HEK293T (cell line): ENCODE measurements at regions not wholly inside any gene's neighbourhood (a gene's known extent, or its start where the extent isn't known, plus 50 kb on each side); places are given as distances from the start of the nearest gene placed in this dataset.

Experiments
- CTCF ChIA-PET: fragments of 350-600 bp; formaldehyde crosslinking; extraction: SDS; loops from one replicate; lab custom pipeline; 2021; ENCODE audit warnings: antibody characterized with exemption, inconsistent platforms; lab: Yijun Ruan, JAX
- POLR2A ChIA-PET: fragments of 350-600 bp; formaldehyde crosslinking; extraction: SDS; loops from one replicate; lab custom pipeline; 2020; ENCODE audit warnings: antibody characterized with exemption, inconsistent platforms; lab: Yijun Ruan, JAX
- DNase-seq: peaks from one replicate; pipeline ENCODE4 v3.0.0; 2012; ENCODE audit warnings: mixed read lengths; ENCODE audit errors: extremely low spot score
- ARNT ChIP-seq: fragments of 450-650 bp; IDR thresholded peaks from 2 replicates; pipeline ENCODE4 v1.6.1; 2017; ENCODE audit warnings: mild to moderate bottlenecking
- BHLHE40 ChIP-seq: fragments of 450-650 bp; IDR thresholded peaks from 2 replicates; pipeline ENCODE4 v1.6.1; 2016; ENCODE audit warnings: mild to moderate bottlenecking, moderate library complexity, borderline replicate concordance
- CTBP1 ChIP-seq: fragments of 450-650 bp; IDR thresholded peaks from 2 replicates; pipeline ENCODE4 v1.6.1; 2016; ENCODE audit warnings: borderline replicate concordance
- ELF4 ChIP-seq: fragments of 450-650 bp; IDR thresholded peaks from 2 replicates; pipeline ENCODE4 v1.6.1; 2017; ENCODE audit warnings: antibody characterized with exemption
- FOXA1 ChIP-seq: fragments of 450-650 bp; IDR thresholded peaks from 2 replicates; pipeline ENCODE4 v1.6.1; 2016; ENCODE audit warnings: mild to moderate bottlenecking
- FOXK2 ChIP-seq: fragments of 450-650 bp; IDR thresholded peaks from 2 replicates; pipeline ENCODE4 v1.6.1; 2016; ENCODE audit warnings: mild to moderate bottlenecking
- FOXM1 ChIP-seq: fragments of 450-650 bp; IDR thresholded peaks from 2 replicates; pipeline ENCODE4 v1.6.1; 2017; ENCODE audit warnings: mild to moderate bottlenecking, borderline replicate concordance
- HDGF ChIP-seq: fragments of 450-650 bp; IDR thresholded peaks from 2 replicates; pipeline ENCODE4 v1.6.1; 2017; ENCODE audit warnings: antibody characterized with exemption, borderline replicate concordance
- L3MBTL2 ChIP-seq: fragments of 450-650 bp; conservative IDR thresholded peaks from 2 replicates; pipeline ENCODE4 v1.6.1; 2016; ENCODE audit warnings: mild to moderate bottlenecking
- LEF1 ChIP-seq: fragments of 450-650 bp; IDR thresholded peaks from 2 replicates; pipeline ENCODE4 v1.6.1; 2017; ENCODE audit warnings: mild to moderate bottlenecking, borderline replicate concordance
- NFRKB ChIP-seq: fragments of 450-650 bp; IDR thresholded peaks from 2 replicates; pipeline ENCODE4 v1.6.1; 2016; ENCODE audit warnings: mild to moderate bottlenecking, moderate library complexity
- SP1 ChIP-seq: fragments of 450-650 bp; IDR thresholded peaks from 2 replicates; pipeline ENCODE4 v1.6.1; 2017
- SUZ12 ChIP-seq: fragments of 450-650 bp; IDR thresholded peaks from 2 replicates; pipeline ENCODE4 v1.6.1; 2016; ENCODE audit warnings: mild to moderate bottlenecking
- TARDBP ChIP-seq: fragments of 450-650 bp; IDR thresholded peaks from 2 replicates; pipeline ENCODE4 v1.6.1; 2016
- ZNF384 ChIP-seq: fragments of 450-650 bp; IDR thresholded peaks from 2 replicates; pipeline ENCODE4 v1.6.1; 2016
- TF ChIP-seq, protein P1 (sequence below): fragments of 450-650 bp; IDR thresholded peaks from 2 replicates; pipeline ENCODE4 v1.6.1; 2016

DNA sequence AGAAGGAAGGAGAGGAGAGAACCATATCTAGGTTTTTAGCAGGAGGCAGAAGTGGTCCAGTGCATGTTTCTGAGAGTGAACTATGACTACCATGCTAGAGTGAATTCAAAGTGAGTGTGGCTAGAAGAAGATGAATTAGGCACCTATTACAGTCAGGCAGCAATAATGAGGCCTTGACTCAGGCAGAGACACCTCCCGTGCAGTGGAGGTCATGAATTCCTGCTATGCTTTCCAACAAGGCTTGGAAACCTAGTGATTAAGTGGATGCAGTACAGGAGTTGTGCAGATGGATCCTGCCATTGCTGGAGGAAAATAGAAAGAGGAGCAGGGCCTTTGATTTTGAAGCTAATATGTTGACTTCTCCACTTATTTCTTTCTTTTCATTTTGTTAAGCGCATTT, 581.5 kb downstream of the RWDD3 start:
- no peak for DNase-seq
- TF ChIP-seq NFRKB (no peak), FOXK2 (no peak), LEF1 (no peak), SUZ12 (no peak), FOXM1 (no peak), L3MBTL2 (no peak), SP1 (no peak), ARNT (no peak), FOXA1 (no peak), BHLHE40 (no peak), HDGF (no peak), ELF4 (no peak), TARDBP (no peak), ZNF384 (no peak), CTBP1 (no peak)
- TF ChIP-seq, protein P1, sequence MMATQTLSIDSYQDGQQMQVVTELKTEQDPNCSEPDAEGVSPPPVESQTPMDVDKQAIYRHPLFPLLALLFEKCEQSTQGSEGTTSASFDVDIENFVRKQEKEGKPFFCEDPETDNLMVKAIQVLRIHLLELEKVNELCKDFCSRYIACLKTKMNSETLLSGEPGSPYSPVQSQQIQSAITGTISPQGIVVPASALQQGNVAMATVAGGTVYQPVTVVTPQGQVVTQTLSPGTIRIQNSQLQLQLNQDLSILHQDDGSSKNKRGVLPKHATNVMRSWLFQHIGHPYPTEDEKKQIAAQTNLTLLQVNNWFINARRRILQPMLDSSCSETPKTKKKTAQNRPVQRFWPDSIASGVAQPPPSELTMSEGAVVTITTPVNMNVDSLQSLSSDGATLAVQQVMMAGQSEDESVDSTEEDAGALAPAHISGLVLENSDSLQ: no peak
- POLR2A ChIA-PET: no interaction called here
- CTCF ChIA-PET: no interaction called here

DNA sequence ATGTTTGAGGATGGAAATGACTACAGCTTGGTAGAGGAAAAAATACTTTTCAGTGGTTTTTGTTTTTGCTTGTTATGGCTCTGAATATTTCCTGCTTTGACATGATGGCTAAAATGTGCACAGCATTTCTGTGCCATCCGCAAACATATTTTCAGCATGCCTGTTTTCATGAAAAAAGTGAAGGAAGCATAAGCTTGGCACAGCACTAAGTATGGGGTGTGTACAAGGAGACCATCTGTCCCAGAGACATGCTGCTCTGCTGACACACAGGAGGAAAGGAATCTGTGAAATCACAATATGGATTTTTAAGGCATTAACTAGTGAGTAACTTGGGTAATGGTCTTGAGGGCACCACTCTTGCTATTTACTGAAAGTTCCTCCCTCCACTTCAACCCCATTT, 595.5 kb downstream of the RWDD3 start:
- no peak for DNase-seq
- TF ChIP-seq L3MBTL2 (no peak), LEF1 (no peak), FOXA1 (no peak), HDGF (no peak), SUZ12 (no peak), CTBP1 (no peak), SP1 (no peak), FOXK2 (no peak), ZNF384 (no peak), ELF4 (no peak), TARDBP (no peak), ARNT (no peak), BHLHE40 (no peak)
- TF ChIP-seq, protein P1: no peak
- POLR2A ChIA-PET: no interaction called here
- CTCF ChIA-PET: no interaction called here

DNA sequence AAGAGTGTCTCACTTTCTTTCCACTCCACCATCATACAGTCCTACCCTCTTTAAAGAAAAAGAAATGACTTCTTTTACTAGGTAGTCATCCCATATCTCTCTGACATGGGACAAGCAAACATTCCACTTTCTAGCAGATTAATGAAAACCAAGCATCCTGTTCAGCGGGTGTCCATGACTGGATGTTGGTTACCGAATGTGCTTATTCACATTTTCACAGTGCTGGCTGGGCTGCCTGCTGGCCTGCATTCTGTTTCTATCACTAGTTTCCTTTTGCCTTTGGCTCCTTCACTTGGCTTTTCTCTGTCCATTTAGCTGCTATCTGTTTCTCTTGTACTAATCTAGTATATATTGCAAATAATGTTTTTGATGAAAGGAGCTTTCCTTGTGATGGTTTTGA, 598.4 kb downstream of the RWDD3 start:
- no peak for TF ChIP-seq LEF1
- no peak for TF ChIP-seq ZNF384
- no peak for TF ChIP-seq HDGF
- no peak for TF ChIP-seq CTBP1
- no peak for TF ChIP-seq ARNT
- no peak for TF ChIP-seq SP1
- DNase-seq: no peak
- POLR2A ChIA-PET: no interaction called here
- CTCF ChIA-PET: no interaction called here

DNA sequence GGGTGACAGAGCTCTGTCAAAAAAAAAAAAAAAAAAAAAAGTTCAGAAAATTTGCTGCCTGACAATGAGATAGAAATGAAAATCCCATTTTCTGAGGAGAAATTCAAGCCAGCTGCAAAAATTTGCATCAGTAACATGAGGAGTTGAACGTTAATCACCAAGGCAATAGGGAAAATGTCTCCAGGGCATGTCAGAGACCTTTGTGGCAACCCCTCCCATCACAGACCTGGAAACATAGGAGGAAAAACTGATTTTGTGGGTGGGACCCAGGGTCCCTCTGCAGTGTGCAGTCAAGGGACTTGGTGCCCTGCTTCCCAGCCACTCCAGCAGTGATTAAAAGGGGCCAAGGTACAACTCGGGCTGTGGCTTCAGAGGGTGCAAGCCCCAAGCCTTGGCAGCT, 615.4 kb downstream of the RWDD3 start:
- CTCF ChIA-PET: no interaction called here
- POLR2A ChIA-PET: no interaction called here
- no peak for DNase-seq
- TF ChIP-seq CTBP1 (no peak), NFRKB (no peak), LEF1 (no peak), ZNF384 (no peak), FOXA1 (no peak), ELF4 (no peak), BHLHE40 (no peak), HDGF (no peak), FOXM1 (no peak)
- TF ChIP-seq, protein P1: no peak

DNA sequence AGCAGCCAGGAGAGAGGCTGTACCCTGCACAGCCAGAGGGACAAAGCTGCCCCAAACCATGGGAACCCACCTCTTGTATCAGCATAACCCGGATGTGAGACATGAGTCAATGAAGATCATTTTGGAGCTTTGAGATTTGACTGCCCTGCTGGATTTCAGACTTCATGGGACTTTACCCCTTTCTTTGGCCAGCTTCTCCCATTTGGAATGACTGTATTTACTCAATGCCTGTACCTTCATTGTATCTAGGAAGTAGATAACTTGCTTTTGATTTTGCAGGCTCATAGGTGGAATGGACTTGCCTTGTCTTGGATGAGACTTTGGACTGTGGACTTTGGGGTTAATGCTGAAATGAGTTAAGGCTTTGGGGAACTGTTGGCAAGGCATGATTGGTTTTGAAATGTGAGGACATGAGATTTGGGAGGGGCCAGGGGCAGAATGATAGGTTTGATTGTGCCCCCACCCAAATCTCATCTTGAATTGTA, 616.2 kb downstream of the RWDD3 start:
- POLR2A ChIA-PET: no interaction called here
- no peak for DNase-seq
- CTCF ChIA-PET: interaction anchor here (0.6 kb wide), 1 partner anchor 579 kb away, joined by 3 read pairs; no protein-coding TSS in a partner anchor
- TF ChIP-seq NFRKB: no peak

DNA sequence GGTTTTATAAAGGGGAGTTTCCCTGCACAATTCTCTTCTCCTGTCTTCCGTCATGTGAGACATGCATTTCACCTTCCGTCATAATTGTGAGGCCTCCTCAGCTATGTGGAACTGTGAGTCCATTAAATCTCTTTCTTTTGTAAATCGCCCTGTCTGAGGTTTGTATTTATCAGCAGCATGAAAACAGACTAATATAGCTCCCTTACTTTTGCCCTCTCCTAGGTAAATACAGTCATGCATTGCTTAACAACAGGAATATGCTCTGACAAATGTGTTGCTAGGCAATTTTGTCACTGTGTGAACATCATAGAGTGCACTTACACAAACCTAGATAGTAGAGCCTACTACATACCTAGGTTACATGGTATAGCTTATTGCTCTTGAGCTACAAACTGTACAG, 616.8 kb downstream of the RWDD3 start:
- ChIA-PET POLR2A (no interaction called here), CTCF (no interaction called here)
- DNase-seq: no peak
- TF ChIP-seq NFRKB (no peak), ELF4 (no peak), L3MBTL2 (no peak), HDGF (no peak), TARDBP (no peak), ARNT (no peak), FOXA1 (no peak), LEF1 (no peak), BHLHE40 (no peak)
- TF ChIP-seq, protein P1: no peak
